ENCODE measurements at regions not wholly inside any gene's neighbourhood (a gene's known extent, or its start where the extent isn't known, plus 50 kb on each side); places are given as distances from the start of the nearest gene placed in this dataset.

- FAIRE-seq (no peak), DNase-seq (ENCODE audit: low spot score in 2 of 2) (no peak)
These were observed 50.8 kb upstream of the BACH2 start for GRCh38 chr6:90347411-90347851.

- FAIRE-seq = no peak
- no peak for DNase-seq (ENCODE audit: low spot score in 2 of 2)
These were observed 50.1 kb upstream of the BACH2 start for GRCh38 chr6:90346729-90347128.

Data from frontal cortex (tissue), 3 donors.